NCI-H345 (cell line): ENCODE measurements at regions not wholly inside any gene's neighbourhood (a gene's known extent, or its start where the extent isn't known, plus 50 kb on each side); places are given as distances from the start of the nearest gene placed in this dataset.

Experiments
- DNase-seq: peaks from one replicate; lab custom pipeline; 2025; lab: John Stamatoyannopoulos, UW

GRCh38 chr2:16293871-16294270 is 353.5 kb downstream of the MYCN start:
- no peak for DNase-seq

GRCh38 chr2:16293398-16293797 is 353.0 kb downstream of the MYCN start:
- DNase-seq, result no peak

- DNase-seq, result no peak
Measured at GRCh38 chr2:16291731-16292550, 351.6 kb downstream of the MYCN start.

GRCh38 chr2:16291226-16291625 is 350.9 kb downstream of the MYCN start:
- no peak for DNase-seq

- DNase-seq, result no peak
Measured at GRCh38 chr2:16290311-16291020, 350.1 kb downstream of the MYCN start.

- peak; percentile 27 for DNase-seq
Measured at GRCh38 chr2:16288371-16289112, 348.2 kb downstream of the MYCN start.

GRCh38 chr2:16287831-16288230 is 347.5 kb downstream of the MYCN start:
- no peak for DNase-seq

GRCh38 chr2:16287281-16287680 is 346.9 kb downstream of the MYCN start:
- no peak for DNase-seq

GRCh38 chr2:16285813-16286510 is 345.6 kb downstream of the MYCN start:
- no peak for DNase-seq

- no peak for DNase-seq
Measured at GRCh38 chr2:16284941-16285625, 344.7 kb downstream of the MYCN start.

- DNase-seq, result no peak
Measured at GRCh38 chr2:16283071-16283850, 342.9 kb downstream of the MYCN start.

- DNase-seq, result no peak
Measured at GRCh38 chr2:16282511-16282910, 342.2 kb downstream of the MYCN start.

GRCh38 chr2:16281451-16282335 is 341.3 kb downstream of the MYCN start:
- DNase-seq, result peak; percentile 35

GRCh38 chr2:16280081-16280480 is 339.7 kb downstream of the MYCN start:
- no peak for DNase-seq

GRCh38 chr2:16279641-16280040 is 339.3 kb downstream of the MYCN start:
- no peak for DNase-seq

- no peak for DNase-seq
Measured at GRCh38 chr2:16279201-16279570, 338.8 kb downstream of the MYCN start.

GRCh38 chr2:16278421-16279200 is 338.3 kb downstream of the MYCN start:
- DNase-seq, result no peak

- DNase-seq, result no peak
Measured at GRCh38 chr2:16277117-16277516, 336.8 kb downstream of the MYCN start.

- DNase-seq, result no peak
Measured at GRCh38 chr2:16275661-16276060, 335.3 kb downstream of the MYCN start.
